ENCODE measurements at regions not wholly inside any gene's neighbourhood (a gene's known extent, or its start where the extent isn't known, plus 50 kb on each side); places are given as distances from the start of the nearest gene placed in this dataset.

DNA sequence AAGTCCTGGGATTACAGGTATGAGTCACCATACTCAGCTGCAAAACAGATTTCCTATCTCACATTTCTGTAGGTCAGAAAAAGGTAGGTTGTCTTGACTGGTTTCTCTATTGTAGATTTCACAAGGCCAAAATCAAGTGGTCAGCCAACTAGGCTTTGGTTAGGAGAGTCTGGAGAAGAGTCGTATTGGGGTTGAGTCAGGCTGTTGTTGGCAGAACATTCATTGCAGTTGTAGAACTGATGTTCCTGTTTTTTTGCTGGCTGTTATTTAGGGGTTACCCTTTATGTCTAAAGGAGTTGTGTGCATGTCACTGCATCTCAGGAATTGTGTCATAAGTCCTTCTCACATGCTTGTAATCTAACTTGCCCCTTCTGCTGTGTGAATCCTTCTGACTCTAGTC, 814.2 kb upstream of the GRAMD2B start:
- Histone ChIP-seq H3K36me3 (ENCODE audit: insufficient read depth, low read length) (no peaks in the 10 kb centered on the region), H3K9ac (ENCODE audit: low read length) (no peak overlapping the region), H4K20me1 (ENCODE audit: insufficient read depth, low read depth, low read length) (no peaks in the 10 kb centered on the region), H3K79me2 (ENCODE audit: low read length) (no peaks in the 10 kb centered on the region), H2AFZ (ENCODE audit: low read length) (no peak overlapping the region), H3K4me1 (ENCODE audit: low read length) (no peaks in the 10 kb centered on the region), H3K4me3 (ENCODE audit: low read length) (no peak overlapping the region), H3K27ac (ENCODE audit: low read length) (no peak overlapping the region), H3K9me3 (ENCODE audit: low read length) (no peaks in the 10 kb centered on the region; the same call in 1 of the 2 replicates), H3K4me2 (ENCODE audit: low read depth, low read length, poor library complexity, severe bottlenecking) (no peak overlapping the region), H3K9me2 (replicated peaks; ENCODE audit: insufficient read depth, low read length) (no peaks in the 10 kb centered on the region), H3K27me3 (ENCODE audit: low read length) (no peaks in the 10 kb centered on the region)
- DNase-seq, result no peak

DNA sequence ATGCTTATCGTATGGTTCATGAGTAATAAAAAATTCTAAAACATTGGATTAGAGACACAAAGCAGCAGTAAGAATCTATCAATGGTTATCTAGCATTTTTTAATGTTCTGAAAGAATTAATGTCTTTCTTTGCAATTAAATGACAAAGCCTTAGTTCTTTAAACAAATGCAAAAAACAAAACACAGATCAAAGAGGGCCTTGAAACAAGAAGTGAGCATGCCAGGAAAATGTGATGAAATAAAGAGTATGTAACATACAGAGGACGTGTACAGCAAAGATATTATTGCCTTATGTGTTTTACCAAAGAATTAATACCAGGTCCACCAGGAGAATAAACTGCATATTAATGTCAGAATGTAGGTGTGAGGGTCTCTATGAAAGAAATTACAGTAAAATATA, 812.3 kb upstream of the GRAMD2B start:
- Histone ChIP-seq H3K79me2 (ENCODE audit: low read length) (no peaks in the 10 kb centered on the region), H3K4me2 (ENCODE audit: low read depth, low read length, poor library complexity, severe bottlenecking) (no peak overlapping the region), H3K4me3 (ENCODE audit: low read length) (no peak overlapping the region), H3K9ac (ENCODE audit: low read length) (no peak overlapping the region), H4K20me1 (ENCODE audit: insufficient read depth, low read depth, low read length) (no peaks in the 10 kb centered on the region), H3K9me3 (ENCODE audit: low read length) (no peaks in the 10 kb centered on the region; the same call in 1 of the 2 replicates), H3K36me3 (ENCODE audit: insufficient read depth, low read length) (no peaks in the 10 kb centered on the region), H3K9me2 (replicated peaks; ENCODE audit: insufficient read depth, low read length) (no peaks in the 10 kb centered on the region), H3K4me1 (ENCODE audit: low read length) (no peaks in the 10 kb centered on the region), H3K27ac (ENCODE audit: low read length) (no peak overlapping the region), H3K27me3 (ENCODE audit: low read length) (no peaks in the 10 kb centered on the region), H2AFZ (ENCODE audit: low read length) (no peak overlapping the region)
- no peak for DNase-seq

DNA sequence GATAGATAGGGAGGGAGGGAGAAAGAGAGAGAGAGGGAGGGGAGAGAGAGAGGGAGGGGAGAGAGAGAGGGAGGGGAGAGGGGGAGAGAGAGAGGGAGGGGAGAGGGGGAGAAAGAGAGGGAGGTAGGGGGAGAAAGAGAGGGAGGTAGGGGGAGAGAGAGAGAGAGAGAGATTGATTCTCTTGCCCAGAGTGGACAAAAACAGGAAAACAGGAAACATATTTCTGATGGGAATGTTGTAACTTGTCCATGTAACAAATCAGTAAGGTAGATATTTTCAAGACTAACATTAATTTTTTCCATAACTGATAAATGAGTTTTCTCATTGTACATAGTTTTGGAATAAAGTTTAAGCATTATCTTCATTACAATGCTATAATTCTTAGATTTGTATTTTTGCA, 811.7 kb upstream of the GRAMD2B start:
- no peak overlapping the region for H3K4me2 ChIP-seq (ENCODE audit: low read depth, low read length, poor library complexity, severe bottlenecking)
- no peaks in the 10 kb centered on the region for H3K9me2 ChIP-seq (replicated peaks; ENCODE audit: insufficient read depth, low read length)
- H3K36me3 ChIP-seq (ENCODE audit: insufficient read depth, low read length), result no peaks in the 10 kb centered on the region
- no peak for DNase-seq
- H3K27ac ChIP-seq (ENCODE audit: low read length), result no peak overlapping the region
- H3K27me3 ChIP-seq (ENCODE audit: low read length), result no peaks in the 10 kb centered on the region
- H4K20me1 ChIP-seq (ENCODE audit: insufficient read depth, low read depth, low read length), result no peaks in the 10 kb centered on the region
- no peak overlapping the region for H3K9ac ChIP-seq (ENCODE audit: low read length)
- H3K79me2 ChIP-seq (ENCODE audit: low read length), result no peaks in the 10 kb centered on the region
- no peak overlapping the region for H3K4me3 ChIP-seq (ENCODE audit: low read length)
- H3K9me3 ChIP-seq (ENCODE audit: low read length), result no peaks in the 10 kb centered on the region; the same call in 1 of the 2 replicates
- H2AFZ ChIP-seq (ENCODE audit: low read length), result no peak overlapping the region
- no peaks in the 10 kb centered on the region for H3K4me1 ChIP-seq (ENCODE audit: low read length)

DNA sequence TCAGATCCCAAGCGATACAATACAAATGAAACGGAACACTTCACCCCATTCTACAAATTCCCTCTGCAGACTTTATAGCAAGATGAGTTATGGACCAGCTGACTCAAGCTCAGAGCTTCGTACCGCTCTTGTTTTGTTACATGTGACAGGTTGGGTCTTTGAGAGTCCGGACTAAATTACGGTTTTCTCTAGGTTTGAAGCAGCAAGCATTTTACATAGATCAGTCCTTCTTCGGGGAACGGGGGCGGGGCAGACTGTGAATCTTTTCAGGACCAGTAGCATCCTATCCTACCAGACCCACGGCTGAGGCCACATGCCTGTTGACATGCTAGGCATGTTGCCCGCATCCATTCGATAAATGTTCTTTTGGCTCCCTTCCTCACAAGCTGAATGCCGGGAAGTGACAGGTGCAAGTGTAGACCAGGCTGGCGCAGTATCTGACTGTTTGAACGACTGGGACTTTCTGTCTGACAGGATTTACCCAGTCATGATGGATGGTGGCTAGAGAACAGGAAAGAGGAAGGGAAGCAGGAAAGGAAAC, 811.0 kb upstream of the GRAMD2B start:
- no peak overlapping the region for H3K4me2 ChIP-seq (ENCODE audit: low read depth, low read length, poor library complexity, severe bottlenecking)
- DNase-seq, result no peak
- no peak overlapping the region for H3K27ac ChIP-seq (ENCODE audit: low read length)
- no peaks in the 10 kb centered on the region for H4K20me1 ChIP-seq (ENCODE audit: insufficient read depth, low read depth, low read length)
- H2AFZ ChIP-seq (ENCODE audit: low read length), result no peak overlapping the region
- no peak overlapping the region for H3K9ac ChIP-seq (ENCODE audit: low read length)
- H3K4me3 ChIP-seq (ENCODE audit: low read length), result no peak overlapping the region
- H3K79me2 ChIP-seq (ENCODE audit: low read length), result no peaks in the 10 kb centered on the region
- H3K36me3 ChIP-seq (ENCODE audit: insufficient read depth, low read length), result no peaks in the 10 kb centered on the region
- H3K27me3 ChIP-seq (ENCODE audit: low read length), result no peaks in the 10 kb centered on the region
- H3K9me2 ChIP-seq (replicated peaks; ENCODE audit: insufficient read depth, low read length), result no peaks in the 10 kb centered on the region
- no peaks in the 10 kb centered on the region; the same call in 1 of the 2 replicates for H3K9me3 ChIP-seq (ENCODE audit: low read length)
- no peaks in the 10 kb centered on the region for H3K4me1 ChIP-seq (ENCODE audit: low read length)

DNA sequence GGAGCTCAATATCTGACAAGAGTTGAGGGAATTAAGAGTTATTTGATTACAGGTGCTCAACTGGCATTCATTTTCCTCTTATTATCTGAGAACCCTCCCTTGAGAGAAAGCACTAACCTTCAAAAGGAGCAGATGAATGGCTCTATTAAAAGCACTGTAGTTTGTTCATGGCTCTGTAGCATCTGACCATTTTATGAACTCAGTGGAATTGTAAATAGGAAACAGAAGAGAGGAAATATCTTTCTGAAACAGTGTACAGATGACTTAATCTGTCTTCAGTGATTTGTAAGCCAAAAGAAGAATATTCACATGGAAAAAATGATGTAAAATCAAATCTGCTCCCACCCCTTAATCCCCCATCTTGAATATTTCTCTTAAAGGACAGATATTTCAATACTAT, 810.4 kb upstream of the GRAMD2B start:
- no peak for DNase-seq
- no peak overlapping the region for H3K9ac ChIP-seq (ENCODE audit: low read length)
- no peaks in the 10 kb centered on the region; the same call in 1 of the 2 replicates for H3K9me3 ChIP-seq (ENCODE audit: low read length)
- H3K4me2 ChIP-seq (ENCODE audit: low read depth, low read length, poor library complexity, severe bottlenecking), result no peak overlapping the region
- no peak overlapping the region for H3K27ac ChIP-seq (ENCODE audit: low read length)
- H3K27me3 ChIP-seq (ENCODE audit: low read length), result no peaks in the 10 kb centered on the region
- H3K9me2 ChIP-seq (replicated peaks; ENCODE audit: insufficient read depth, low read length), result no peaks in the 10 kb centered on the region
- H3K4me3 ChIP-seq (ENCODE audit: low read length), result no peak overlapping the region
- H4K20me1 ChIP-seq (ENCODE audit: insufficient read depth, low read depth, low read length), result no peaks in the 10 kb centered on the region
- H3K79me2 ChIP-seq (ENCODE audit: low read length), result no peaks in the 10 kb centered on the region
- H3K4me1 ChIP-seq (ENCODE audit: low read length), result no peaks in the 10 kb centered on the region
- H3K36me3 ChIP-seq (ENCODE audit: insufficient read depth, low read length), result no peaks in the 10 kb centered on the region
- no peak overlapping the region for H2AFZ ChIP-seq (ENCODE audit: low read length)

DNA sequence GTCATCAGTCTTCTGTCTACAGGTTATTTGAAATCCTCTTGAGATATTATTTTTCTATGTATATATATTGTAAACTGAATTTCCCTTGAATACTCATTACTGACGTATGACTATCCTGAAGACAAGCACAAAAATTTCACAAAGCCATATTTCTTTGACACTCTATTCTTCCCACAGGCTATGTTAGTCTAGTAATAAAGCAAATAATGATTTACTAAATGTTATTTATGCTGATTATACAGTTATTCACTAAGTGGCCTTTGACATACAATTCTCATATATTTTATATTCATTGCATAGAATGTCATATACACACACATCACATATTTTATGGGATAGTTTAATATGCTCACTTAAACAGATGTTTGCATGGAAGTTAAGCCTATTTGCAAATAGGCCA, 793.0 kb upstream of the GRAMD2B start:
- Histone ChIP-seq H3K27me3 (ENCODE audit: low read length) (no peaks in the 10 kb centered on the region), H3K27ac (ENCODE audit: low read length) (no peak overlapping the region), H3K79me2 (ENCODE audit: low read length) (no peaks in the 10 kb centered on the region), H2AFZ (ENCODE audit: low read length) (no peak overlapping the region), H3K4me1 (ENCODE audit: low read length) (no peaks in the 10 kb centered on the region), H3K4me2 (ENCODE audit: low read depth, low read length, poor library complexity, severe bottlenecking) (no peak overlapping the region), H3K9ac (ENCODE audit: low read length) (no peak overlapping the region), H3K9me3 (ENCODE audit: low read length) (peaks cover 7% of the 10 kb centered on the region), H3K9me2 (replicated peaks; ENCODE audit: insufficient read depth, low read length) (no peaks in the 10 kb centered on the region), H3K4me3 (ENCODE audit: low read length) (no peak overlapping the region), H4K20me1 (ENCODE audit: insufficient read depth, low read depth, low read length) (no peaks in the 10 kb centered on the region), H3K36me3 (ENCODE audit: insufficient read depth, low read length) (no peaks in the 10 kb centered on the region)
- no peak for DNase-seq

DNA sequence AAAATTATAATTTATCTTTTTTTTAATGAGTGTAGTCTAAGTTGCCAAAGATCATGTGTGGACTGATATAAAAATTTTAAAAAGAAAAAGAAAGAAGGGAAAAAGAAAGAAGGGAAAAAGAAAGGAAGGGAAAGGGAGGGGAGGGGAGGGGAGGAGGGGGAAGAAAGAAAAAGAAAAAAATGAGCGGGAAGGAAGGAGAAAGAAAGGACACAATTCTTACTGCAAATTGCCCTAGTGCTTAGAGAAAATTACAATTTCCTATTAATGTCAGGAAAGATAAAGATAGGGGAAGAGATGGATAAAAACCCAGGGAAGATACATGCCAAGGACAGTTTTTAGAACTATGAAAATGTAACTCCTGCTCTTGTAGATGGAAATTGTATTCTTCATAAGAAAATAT, 789.7 kb upstream of the GRAMD2B start:
- no peaks in the 10 kb centered on the region for H3K4me1 ChIP-seq (ENCODE audit: low read length)
- no peak overlapping the region for H2AFZ ChIP-seq (ENCODE audit: low read length)
- H3K9ac ChIP-seq (ENCODE audit: low read length), result no peak overlapping the region
- no peaks in the 10 kb centered on the region for H3K9me2 ChIP-seq (replicated peaks; ENCODE audit: insufficient read depth, low read length)
- H3K79me2 ChIP-seq (ENCODE audit: low read length), result no peaks in the 10 kb centered on the region
- no peak for DNase-seq
- H3K36me3 ChIP-seq (ENCODE audit: insufficient read depth, low read length), result no peaks in the 10 kb centered on the region
- H3K9me3 ChIP-seq (ENCODE audit: low read length), result peaks cover 7% of the 10 kb centered on the region
- H4K20me1 ChIP-seq (ENCODE audit: insufficient read depth, low read depth, low read length), result no peaks in the 10 kb centered on the region
- no peak overlapping the region for H3K27ac ChIP-seq (ENCODE audit: low read length)
- H3K4me2 ChIP-seq (ENCODE audit: low read depth, low read length, poor library complexity, severe bottlenecking), result no peak overlapping the region
- H3K4me3 ChIP-seq (ENCODE audit: low read length), result no peak overlapping the region
- H3K27me3 ChIP-seq (ENCODE audit: low read length), result no peaks in the 10 kb centered on the region

DNA sequence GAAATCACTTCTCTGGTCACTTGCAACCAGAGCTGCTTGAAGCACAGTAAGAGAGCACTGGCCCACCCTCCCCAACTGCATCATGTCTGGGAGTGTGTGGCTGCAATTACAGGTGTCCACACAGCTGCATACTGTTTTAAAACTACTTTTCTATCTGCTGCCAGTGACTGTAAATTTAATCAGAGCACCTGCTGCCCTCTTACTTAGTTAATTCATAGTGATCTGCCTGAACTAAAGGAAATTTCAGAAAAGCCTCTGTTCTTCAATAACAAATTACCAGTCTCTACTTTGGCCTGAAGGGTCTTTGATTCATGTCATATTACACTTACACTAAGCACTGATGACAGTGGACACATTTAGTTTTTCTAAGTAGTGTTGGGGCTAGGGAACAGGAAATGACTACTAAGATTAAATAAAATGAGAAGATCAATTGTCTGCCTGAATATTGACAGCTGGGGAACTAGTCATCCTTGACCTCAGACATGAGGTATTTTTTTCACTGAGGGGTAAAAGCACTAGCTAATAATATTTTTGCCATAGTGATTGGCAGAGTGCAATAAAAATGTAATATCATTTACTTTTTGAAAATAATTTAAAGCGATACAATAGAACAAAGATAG, 788.9 kb upstream of the GRAMD2B start:
- peaks cover 14% of the 10 kb centered on the region for H3K9me3 ChIP-seq (ENCODE audit: low read length)
- H3K27ac ChIP-seq (ENCODE audit: low read length), result no peak overlapping the region
- H3K27me3 ChIP-seq (ENCODE audit: low read length), result no peaks in the 10 kb centered on the region
- H2AFZ ChIP-seq (ENCODE audit: low read length), result no peak overlapping the region
- no peaks in the 10 kb centered on the region for H3K4me1 ChIP-seq (ENCODE audit: low read length)
- no peak for DNase-seq
- H3K4me3 ChIP-seq (ENCODE audit: low read length), result no peak overlapping the region
- no peaks in the 10 kb centered on the region for H3K79me2 ChIP-seq (ENCODE audit: low read length)
- H3K36me3 ChIP-seq (ENCODE audit: insufficient read depth, low read length), result no peaks in the 10 kb centered on the region
- no peak overlapping the region for H3K9ac ChIP-seq (ENCODE audit: low read length)
- no peaks in the 10 kb centered on the region for H3K9me2 ChIP-seq (replicated peaks; ENCODE audit: insufficient read depth, low read length)
- H3K4me2 ChIP-seq (ENCODE audit: low read depth, low read length, poor library complexity, severe bottlenecking), result no peak overlapping the region
- H4K20me1 ChIP-seq (ENCODE audit: insufficient read depth, low read depth, low read length), result no peaks in the 10 kb centered on the region

Measured in Karpas-422 (cell line).